SK-N-SH (cell line): ENCODE measurements at regions not wholly inside any gene's neighbourhood (a gene's known extent, or its start where the extent isn't known, plus 50 kb on each side); places are given as distances from the start of the nearest gene placed in this dataset.

Source experiments
- CTCF ChIA-PET: fragments of 300-600, 350-600 bp; formaldehyde crosslinking; extraction: SDS; loops from one replicate; lab custom pipeline; 2021; lab: Yijun Ruan, JAX
- POLR2A ChIA-PET: fragments of 350-600 bp; sonication (Branson Sonifier 250); formaldehyde crosslinking; extraction: SDS; loops from one replicate; lab custom pipeline; 2020; ENCODE audit warnings: antibody characterized with exemption, inconsistent platforms; lab: Yijun Ruan, JAX
- DNase-seq: peaks from one replicate; pipeline ENCODE4 v3.0.0; 2012
- H2AFZ ChIP-seq: fragments of 200-600 bp; sonication (generic); 2 replicates; pipeline ENCODE4 v1.8.1; 2016; ENCODE audit warnings: antibody characterized with exemption, mild to moderate bottlenecking, low read depth
- H3F3A ChIP-seq: fragments of 200-600 bp; sonication (generic); replicated peaks from 2 replicates; pipeline ENCODE3; 2016; ENCODE audit warnings: antibody characterized with exemption, mild to moderate bottlenecking; ENCODE audit not compliant: insufficient read depth
- H3K27ac ChIP-seq, 2 experiments: fragments of 200-500 bp in 1 of 2; fragments of 200-600 bp in 1 of 2; sonication (Bioruptor generic) in 1 of 2; sonication (generic), shearing (Covaris generic) in 1 of 2; 2 replicates each; pipeline versions ENCODE4 v1.5.1 to v1.6.1; 2014 to 2016; ENCODE audit warnings: low read depth in 2 of 2, inconsistent platforms in 1 of 2, low read length in 1 of 2, mild to moderate bottlenecking in 1 of 2, mixed read lengths in 1 of 2
- H3K27me3 ChIP-seq: fragments of 200-600 bp; sonication (generic), shearing (Covaris generic); 2 replicates; pipeline ENCODE4 v1.6.1; 2016; ENCODE audit warnings: mixed run types; ENCODE audit not compliant: insufficient read depth
- H3K36me3 ChIP-seq, 2 experiments: fragments of 200-500 bp in 1 of 2; fragments of 200-600 bp in 1 of 2; sonication (Bioruptor generic) in 1 of 2; sonication (generic) in 1 of 2; replicated peaks in 1 of 2; 2 replicates each; pipeline versions ENCODE3 to v1.5.1; 2014 to 2016; ENCODE audit warnings: low read length in 1 of 2, mild to moderate bottlenecking in 1 of 2; ENCODE audit not compliant: insufficient read depth in 2 of 2, control insufficient read depth in 1 of 2
- H3K4me1 ChIP-seq, 2 experiments: fragments of 200-500 bp in 1 of 2; fragments of 200-600 bp in 1 of 2; sonication (Bioruptor generic) in 1 of 2; sonication (generic), shearing (Covaris generic) in 1 of 2; 2 replicates each; pipeline versions ENCODE4 v1.5.1 to v1.6.1; 2014 to 2016; ENCODE audit warnings: low read depth in 1 of 2, low read length in 1 of 2, mixed run types in 1 of 2; ENCODE audit not compliant: insufficient read depth in 2 of 2, control insufficient read depth in 1 of 2
- H3K4me2 ChIP-seq: fragments of 200-600 bp; sonication (generic), shearing (Covaris generic); 2 replicates; pipeline ENCODE4 v1.6.1; 2017; ENCODE audit warnings: mixed run types
- H3K4me3 ChIP-seq, 2 experiments: fragments of 200-500 bp in 1 of 2; fragments of 200-600 bp in 1 of 2; sonication (Bioruptor generic) in 1 of 2; sonication (generic), shearing (Covaris generic) in 1 of 2; 2 replicates each; pipeline versions ENCODE4 v1.5.1 to v1.8.1; 2014 to 2016; ENCODE audit warnings: low read depth in 2 of 2, inconsistent platforms in 1 of 2, low read length in 1 of 2, mild to moderate bottlenecking in 1 of 2, mixed read lengths in 1 of 2, moderate library complexity in 1 of 2
- H3K79me2 ChIP-seq: fragments of 200-600 bp; sonication (generic); 2 replicates; pipeline ENCODE4 v1.8.1; 2017; ENCODE audit warnings: mild to moderate bottlenecking; ENCODE audit not compliant: insufficient read depth
- H3K9ac ChIP-seq: fragments of 200-600 bp; sonication (generic); 2 replicates; pipeline ENCODE4 v1.6.1; 2017; ENCODE audit warnings: mixed run types
- H3K9me2 ChIP-seq: fragments of 200-600 bp; sonication (generic); 2 replicates; pipeline ENCODE4 v1.6.1; 2017; ENCODE audit warnings: mixed run types
- H3K9me3 ChIP-seq: fragments of 200-600 bp; sonication (generic); 2 replicates; pipeline ENCODE4 v1.6.1; 2017; ENCODE audit warnings: mixed run types, mild to moderate bottlenecking, moderate library complexity
- H4K20me1 ChIP-seq: fragments of 200-600 bp; sonication (generic); 2 replicates; pipeline ENCODE4 v1.6.1; 2017; ENCODE audit warnings: mild to moderate bottlenecking, mixed run types; ENCODE audit not compliant: insufficient read depth
- CHD2 ChIP-seq: fragments of 150-350 bp; IDR thresholded peaks from 2 replicates; pipeline ENCODE4 v1.6.1; 2018; ENCODE audit warnings: low read length; ENCODE audit not compliant: partially characterized antibody
- EP300 ChIP-seq, 2 experiments: IDR thresholded peaks; 2 replicates each; pipeline versions ENCODE4 v1.4.0 to v1.6.1; 2012; ENCODE audit warnings: borderline replicate concordance in 1 of 2, low read depth in 1 of 2, low read length in 1 of 2
- FOSL2 ChIP-seq: IDR thresholded peaks from 2 replicates; pipeline ENCODE4 v1.4.0; 2012; ENCODE audit warnings: low read depth, mild to moderate bottlenecking, moderate library complexity, borderline replicate concordance
- FOXJ3 ChIP-seq: sonication (generic); formaldehyde crosslinking; IDR thresholded peaks from 2 replicates; pipeline ENCODE4 v1.5.1; 2020; ENCODE audit warnings: mild to moderate bottlenecking, missing genetic modification reagents
- FOXM1 ChIP-seq: IDR thresholded peaks from 2 replicates; pipeline ENCODE4 v1.4.0; 2012; ENCODE audit warnings: low read depth, mild to moderate bottlenecking
- GABPA ChIP-seq: IDR thresholded peaks from 2 replicates; pipeline ENCODE4 v1.4.0; 2012; ENCODE audit warnings: low read depth, mild to moderate bottlenecking
- MEF2A ChIP-seq: IDR thresholded peaks from 2 replicates; pipeline ENCODE4 v1.4.0; 2012; ENCODE audit warnings: low read depth, borderline replicate concordance
- NFIC ChIP-seq: IDR thresholded peaks from 2 replicates; pipeline ENCODE4 v1.4.0; 2012; ENCODE audit warnings: borderline replicate concordance
- NRF1 ChIP-seq: IDR thresholded peaks from 2 replicates; pipeline ENCODE4 v1.6.1; 2012; ENCODE audit warnings: low read depth, mild to moderate bottlenecking, low read length
- PBX3 ChIP-seq: IDR thresholded peaks from 2 replicates; pipeline ENCODE4; 2012
- POLR2AphosphoS5 ChIP-seq: IDR thresholded peaks from 2 replicates; pipeline ENCODE4 v1.6.1; 2012; ENCODE audit warnings: low read depth, low read length
- RFX5 ChIP-seq: IDR thresholded peaks from 2 replicates; pipeline ENCODE4 v1.6.1; 2012; ENCODE audit warnings: mild to moderate bottlenecking, improper control_type of control experiment, low read length
- RXRA ChIP-seq: IDR thresholded peaks from 2 replicates; pipeline ENCODE4 v1.4.0; 2012; ENCODE audit warnings: low read depth, mild to moderate bottlenecking, borderline replicate concordance
- TCF12 ChIP-seq: IDR thresholded peaks from 2 replicates; pipeline ENCODE4 v1.4.0; 2012
- YY1 ChIP-seq: IDR thresholded peaks from 2 replicates; pipeline ENCODE4 v1.4.0; 2012; ENCODE audit warnings: low read depth, mild to moderate bottlenecking
- WGBS: methylation state at CpG from one replicate; pipeline ENCODE4 v1.1.6; 2017; ENCODE audit warnings: low lambda C conversion rate; 5-methylcytosine and 5-hydroxymethylcytosine counted together
- TF ChIP-seq, protein P1 (sequence below): IDR thresholded peaks from 2 replicates; pipeline ENCODE4 v1.4.0; 2012; ENCODE audit warnings: low read depth
- TF ChIP-seq, protein P2 (sequence below): fragments of 200-600 bp; sonication (generic); IDR thresholded peaks from 2 replicates; pipeline ENCODE4 v1.6.1; 2017; ENCODE audit warnings: antibody characterized with exemption, mild to moderate bottlenecking, moderate library complexity

GRCh38 chr16:54706406-54706805 is 224.3 kb upstream of the IRX5 start:
- Histone ChIP-seq H3K4me2 (no peak overlapping the region), H3K9me3 (no peaks in the 10 kb centered on the region), H3K27ac (no peak overlapping the region), H3F3A (no peaks in the 10 kb centered on the region), H4K20me1 (no peaks in the 10 kb centered on the region)
- DNase-seq = no peak
- no peak for TF ChIP-seq FOXM1
- no peak for TF ChIP-seq MEF2A
- TF ChIP-seq EP300 (IDR thresholded peaks at IDR 0.05; ENCODE audit: borderline replicate concordance in 1 of 2, low read depth in 1 of 2, low read length in 1 of 2) = no peak
- no peak for TF ChIP-seq FOSL2
- no peak for TF ChIP-seq CHD2
- TF ChIP-seq TCF12 = no peak
- no peak for TF ChIP-seq NFIC
- TF ChIP-seq, all 33 proteins: peak for 0
- H3K4me3 ChIP-seq = no peak overlapping the region
- H3K79me2 ChIP-seq = no peaks in the 10 kb centered on the region; the same call in 1 of the 2 replicates
- no peaks in the 10 kb centered on the region for H3K36me3 ChIP-seq
- H3K9ac ChIP-seq = no peak overlapping the region
- no peaks in the 10 kb centered on the region for H3K27me3 ChIP-seq
- H2AFZ ChIP-seq = no peak overlapping the region
- POLR2A ChIA-PET = no interaction called here
- 21% methylated on average over 2 of the region's 2 CpGs for WGBS
- CTCF ChIA-PET = no interaction called here
- H3K9me2 ChIP-seq = no peaks in the 10 kb centered on the region
- H3K4me1 ChIP-seq = peaks cover 0 to 3% of the 10 kb centered on the region in 2 experiments; a peak in 1 of 4 replicates

DNA sequence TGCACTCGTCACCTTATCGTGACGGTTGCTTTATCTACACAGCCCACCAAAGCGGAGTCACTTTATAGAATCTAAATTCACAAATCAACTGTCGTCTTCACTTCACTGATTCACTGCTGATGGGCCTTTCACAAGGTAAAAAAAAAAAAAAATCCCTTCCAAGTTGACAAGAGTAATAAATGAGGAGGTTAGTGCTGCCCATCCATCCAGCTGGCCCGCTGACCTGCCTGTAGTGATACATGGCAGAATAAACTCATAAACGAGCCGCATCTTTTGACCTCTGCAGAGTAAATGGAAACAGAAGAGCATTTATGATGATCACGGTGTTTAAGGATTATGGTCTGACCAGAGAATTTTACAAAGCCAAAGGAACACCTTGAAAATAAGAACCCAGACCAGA is 227.3 kb upstream of the IRX5 start:
- no peak overlapping the region for H3K4me2 ChIP-seq
- no peaks in the 10 kb centered on the region for H3K9me2 ChIP-seq
- no peaks in the 10 kb centered on the region for H3F3A ChIP-seq
- ChIA-PET POLR2A (no interaction called here), CTCF (no interaction called here)
- no peaks in the 10 kb centered on the region for H3K36me3 ChIP-seq
- no peaks in the 10 kb centered on the region; the same call in 1 of the 2 replicates for H3K79me2 ChIP-seq
- H3K4me3 ChIP-seq = no peak overlapping the region
- no peak overlapping the region for H3K9ac ChIP-seq
- H4K20me1 ChIP-seq = no peaks in the 10 kb centered on the region
- H3K27ac ChIP-seq = no peak overlapping the region
- WGBS = 74% methylated on average over 9 of the region's 9 CpGs
- no peaks in the 10 kb centered on the region for H3K9me3 ChIP-seq
- no peak for TF ChIP-seq RXRA
- TF ChIP-seq, protein P1, sequence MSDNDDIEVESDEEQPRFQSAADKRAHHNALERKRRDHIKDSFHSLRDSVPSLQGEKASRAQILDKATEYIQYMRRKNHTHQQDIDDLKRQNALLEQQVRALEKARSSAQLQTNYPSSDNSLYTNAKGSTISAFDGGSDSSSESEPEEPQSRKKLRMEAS = no peak
- no peak for TF ChIP-seq EP300 (IDR thresholded peaks at IDR 0.05; ENCODE audit: borderline replicate concordance in 1 of 2, low read depth in 1 of 2, low read length in 1 of 2)
- TF ChIP-seq FOXJ3 (CRISPR knock-in tag) = no peak
- no peak for TF ChIP-seq FOSL2
- no peak for TF ChIP-seq RFX5
- TF ChIP-seq GABPA = no peak
- no peak for TF ChIP-seq CHD2
- TF ChIP-seq, protein P2, sequence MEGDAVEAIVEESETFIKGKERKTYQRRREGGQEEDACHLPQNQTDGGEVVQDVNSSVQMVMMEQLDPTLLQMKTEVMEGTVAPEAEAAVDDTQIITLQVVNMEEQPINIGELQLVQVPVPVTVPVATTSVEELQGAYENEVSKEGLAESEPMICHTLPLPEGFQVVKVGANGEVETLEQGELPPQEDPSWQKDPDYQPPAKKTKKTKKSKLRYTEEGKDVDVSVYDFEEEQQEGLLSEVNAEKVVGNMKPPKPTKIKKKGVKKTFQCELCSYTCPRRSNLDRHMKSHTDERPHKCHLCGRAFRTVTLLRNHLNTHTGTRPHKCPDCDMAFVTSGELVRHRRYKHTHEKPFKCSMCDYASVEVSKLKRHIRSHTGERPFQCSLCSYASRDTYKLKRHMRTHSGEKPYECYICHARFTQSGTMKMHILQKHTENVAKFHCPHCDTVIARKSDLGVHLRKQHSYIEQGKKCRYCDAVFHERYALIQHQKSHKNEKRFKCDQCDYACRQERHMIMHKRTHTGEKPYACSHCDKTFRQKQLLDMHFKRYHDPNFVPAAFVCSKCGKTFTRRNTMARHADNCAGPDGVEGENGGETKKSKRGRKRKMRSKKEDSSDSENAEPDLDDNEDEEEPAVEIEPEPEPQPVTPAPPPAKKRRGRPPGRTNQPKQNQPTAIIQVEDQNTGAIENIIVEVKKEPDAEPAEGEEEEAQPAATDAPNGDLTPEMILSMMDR = no peak
- no peak for TF ChIP-seq POLR2AphosphoS5
- TF ChIP-seq FOXM1 = no peak
- no peak for TF ChIP-seq YY1
- no peak for TF ChIP-seq NRF1
- no peak for TF ChIP-seq PBX3
- no peak for DNase-seq
- H3K27me3 ChIP-seq = no peaks in the 10 kb centered on the region
- no peak overlapping the region for H2AFZ ChIP-seq
- no peaks in the 10 kb centered on the region for H3K4me1 ChIP-seq
